GM20000 (cell line): ENCODE measurements at regions not wholly inside any gene's neighbourhood (a gene's known extent, or its start where the extent isn't known, plus 50 kb on each side); places are given as distances from the start of the nearest gene placed in this dataset.
"Not testable (repeated sequence)": the region's sequence is repeated elsewhere in the genome, so short reads cannot be mapped to it uniquely, and the experiment has no call there.

Experiments
- DNase-seq: peaks from one replicate; pipeline ENCODE4 v3.0.0; 2012; ENCODE audit warnings: low spot score
- TF ChIP-seq, protein P1 (sequence below): IDR thresholded peaks from 2 replicates; pipeline ENCODE4 v1.5.1; 2012; ENCODE audit warnings: mild to moderate bottlenecking, control low read depth; ENCODE audit errors: extremely low read depth, missing control alignments

DNA sequence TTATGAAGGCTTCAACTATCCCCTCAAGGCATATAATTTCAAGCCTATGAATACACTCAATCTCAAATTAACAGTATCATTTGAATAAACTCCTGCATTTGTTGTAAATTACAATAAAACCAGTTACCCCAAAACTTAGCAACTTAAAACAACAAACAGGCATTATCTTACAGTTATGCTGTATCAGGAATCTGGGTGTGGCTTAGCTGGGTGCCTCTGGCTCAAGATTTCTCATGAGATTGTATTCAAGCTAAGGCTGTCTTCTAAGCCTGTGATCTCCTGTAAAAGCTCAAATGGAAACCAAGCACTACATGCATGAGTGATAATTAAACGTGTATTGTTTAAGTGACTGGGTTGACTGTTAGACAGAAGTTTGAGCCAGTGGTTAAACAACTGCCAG, 341.0 kb upstream of the PHF14 start:
- TF ChIP-seq, protein P1, sequence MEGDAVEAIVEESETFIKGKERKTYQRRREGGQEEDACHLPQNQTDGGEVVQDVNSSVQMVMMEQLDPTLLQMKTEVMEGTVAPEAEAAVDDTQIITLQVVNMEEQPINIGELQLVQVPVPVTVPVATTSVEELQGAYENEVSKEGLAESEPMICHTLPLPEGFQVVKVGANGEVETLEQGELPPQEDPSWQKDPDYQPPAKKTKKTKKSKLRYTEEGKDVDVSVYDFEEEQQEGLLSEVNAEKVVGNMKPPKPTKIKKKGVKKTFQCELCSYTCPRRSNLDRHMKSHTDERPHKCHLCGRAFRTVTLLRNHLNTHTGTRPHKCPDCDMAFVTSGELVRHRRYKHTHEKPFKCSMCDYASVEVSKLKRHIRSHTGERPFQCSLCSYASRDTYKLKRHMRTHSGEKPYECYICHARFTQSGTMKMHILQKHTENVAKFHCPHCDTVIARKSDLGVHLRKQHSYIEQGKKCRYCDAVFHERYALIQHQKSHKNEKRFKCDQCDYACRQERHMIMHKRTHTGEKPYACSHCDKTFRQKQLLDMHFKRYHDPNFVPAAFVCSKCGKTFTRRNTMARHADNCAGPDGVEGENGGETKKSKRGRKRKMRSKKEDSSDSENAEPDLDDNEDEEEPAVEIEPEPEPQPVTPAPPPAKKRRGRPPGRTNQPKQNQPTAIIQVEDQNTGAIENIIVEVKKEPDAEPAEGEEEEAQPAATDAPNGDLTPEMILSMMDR, result no peak
- DNase-seq, result no peak

DNA sequence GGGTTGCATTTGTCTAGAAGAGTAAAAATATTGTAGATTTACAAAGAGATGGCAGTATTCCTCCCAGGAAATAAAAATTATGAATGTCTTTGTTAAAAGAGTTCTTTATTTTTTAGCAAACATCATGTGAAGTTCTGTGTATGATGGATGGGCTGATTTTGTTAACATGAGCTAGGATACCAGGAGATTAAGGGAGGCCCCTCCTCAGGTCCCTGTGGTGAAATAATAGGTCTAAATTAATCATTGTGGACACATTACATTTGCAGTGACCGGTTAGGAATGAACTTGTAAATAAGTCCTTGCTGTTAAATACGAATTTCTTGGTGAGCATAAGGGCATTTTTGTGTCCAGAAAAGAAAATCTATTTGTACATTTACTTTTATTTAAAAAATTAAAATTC, 339.4 kb upstream of the PHF14 start:
- TF ChIP-seq, protein P1, result no peak
- DNase-seq, result no peak

DNA sequence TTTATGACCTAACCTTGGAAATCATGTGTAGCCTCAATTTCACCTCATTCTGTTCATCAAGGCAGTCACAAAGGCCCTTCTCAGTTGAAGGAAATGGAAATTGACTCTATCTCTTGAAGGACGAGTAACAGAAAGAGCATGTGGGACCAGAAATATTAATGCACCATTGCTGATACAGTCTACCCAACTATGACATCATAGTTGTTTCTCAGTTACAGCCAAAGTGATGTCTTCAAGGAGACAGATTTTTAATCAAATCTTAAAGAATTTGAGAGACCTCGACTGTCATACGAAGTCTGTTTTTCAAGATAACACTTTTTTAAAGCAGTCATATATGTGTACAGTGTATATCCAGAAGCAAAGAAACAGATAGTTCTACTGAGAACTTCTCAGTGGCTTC, 335.7 kb upstream of the PHF14 start:
- DNase-seq, result no peak
- TF ChIP-seq, protein P1, result no peak

DNA sequence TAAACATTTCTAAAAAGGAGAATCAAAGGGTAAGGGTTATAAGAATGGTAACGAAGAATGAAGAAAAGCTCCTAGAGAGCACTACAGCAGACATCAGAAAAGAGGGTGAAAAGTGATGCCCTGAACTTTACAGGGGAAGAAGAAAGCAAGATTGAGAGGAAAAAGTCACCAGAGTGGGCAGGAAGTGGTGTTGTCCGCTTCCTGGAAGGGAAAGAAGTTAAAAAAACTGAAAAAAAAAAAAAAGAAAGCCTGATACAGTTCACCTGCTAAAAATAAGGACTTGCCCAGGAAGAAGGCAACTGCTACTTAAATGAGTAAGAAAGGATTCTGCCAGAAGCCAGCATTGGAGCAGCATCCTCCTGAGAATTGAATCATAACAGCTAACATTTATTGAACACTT, 330.1 kb upstream of the PHF14 start:
- TF ChIP-seq, protein P1, result no peak

DNA sequence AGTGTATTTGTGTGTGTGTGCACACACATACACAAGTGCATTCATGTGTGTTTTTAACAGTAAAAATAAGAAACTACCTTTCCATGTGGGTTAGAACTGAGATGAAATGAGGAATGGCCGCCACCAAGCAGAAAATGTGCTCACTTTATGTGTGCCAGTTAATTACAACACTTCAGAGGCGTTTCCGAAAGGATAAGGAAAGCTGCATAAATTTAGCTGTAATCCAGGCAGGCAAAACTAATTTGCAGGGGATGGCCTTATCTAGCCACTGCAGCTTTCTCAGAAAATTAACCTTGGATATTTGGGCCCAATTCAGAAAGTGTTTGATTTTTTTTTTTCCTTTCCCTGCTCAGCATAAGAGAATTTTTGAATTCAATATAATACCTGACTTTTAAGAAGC, 328.8 kb upstream of the PHF14 start:
- TF ChIP-seq, protein P1, result no peak
- no peak for DNase-seq

More for the DNA sequence above, 330.1 kb upstream of the PHF14 start:
- no peak for DNase-seq

DNA sequence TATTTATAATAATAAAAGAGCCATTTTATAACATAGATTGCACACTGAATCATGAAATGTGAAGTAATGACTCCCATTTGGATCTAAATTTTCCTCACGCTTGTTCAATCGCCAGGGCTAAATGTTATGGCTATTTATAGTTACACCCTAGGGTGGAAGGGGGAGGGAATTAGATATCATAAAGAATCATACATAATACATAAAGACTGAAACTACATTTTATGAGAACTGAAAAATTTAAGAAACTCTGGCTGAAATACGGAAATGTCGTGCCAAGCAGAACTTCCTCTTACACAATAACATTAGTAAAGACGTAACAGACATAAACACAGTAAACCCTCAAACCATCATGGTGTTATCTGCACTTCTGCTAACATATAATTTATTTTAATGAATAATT, 327.5 kb upstream of the PHF14 start:
- no peak for DNase-seq
- TF ChIP-seq, protein P1, result no peak

DNA sequence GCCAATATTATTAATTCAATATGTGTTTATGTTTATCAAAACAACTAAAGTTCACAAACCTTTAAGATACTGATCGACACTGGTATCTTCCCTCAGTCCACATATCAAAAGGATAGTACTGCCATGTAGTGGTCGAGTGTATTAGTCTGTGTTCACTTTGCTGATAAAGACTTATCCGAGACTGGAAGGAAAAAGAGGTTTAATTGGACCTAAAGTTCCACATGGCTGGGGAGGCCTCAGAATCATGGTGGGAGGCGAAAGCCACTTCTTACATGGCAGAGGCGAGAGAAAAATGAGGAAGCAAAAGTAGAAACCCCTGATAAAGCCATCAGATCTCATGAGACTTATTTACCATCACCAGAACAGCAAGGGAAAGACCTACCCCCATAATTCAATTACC, 325.4 kb upstream of the PHF14 start:
- TF ChIP-seq, protein P1, result no peak
- no peak for DNase-seq

DNA sequence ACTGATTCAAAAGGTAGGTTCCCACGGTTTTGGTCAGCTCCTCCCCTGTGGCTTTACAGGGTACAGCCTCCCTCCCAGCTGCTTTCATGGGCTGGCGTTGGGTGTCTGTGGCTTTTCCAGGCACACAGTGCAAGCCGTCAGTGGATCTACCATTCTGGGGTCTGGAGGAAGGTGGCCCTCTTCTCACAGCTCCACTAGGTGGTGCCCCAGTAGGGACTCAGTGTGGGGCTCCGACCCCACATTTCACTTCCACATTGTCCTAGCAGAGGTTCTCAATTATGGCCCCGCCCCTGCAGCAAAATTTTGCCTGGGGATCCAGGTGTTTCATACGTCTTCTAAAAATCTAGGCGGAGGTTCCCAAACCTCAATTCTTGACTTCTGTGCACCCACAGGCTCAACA, 324.6 kb upstream of the PHF14 start:
- not testable (repeated sequence) for DNase-seq
